Gastroesophageal sphincter (tissue), 3 donors: ENCODE measurements at regions not wholly inside any gene's neighbourhood (a gene's known extent, or its start where the extent isn't known, plus 50 kb on each side); places are given as distances from the start of the nearest gene placed in this dataset.
"Not testable (repeated sequence)": the region's sequence is repeated elsewhere in the genome, so short reads cannot be mapped to it uniquely, and the experiment has no call there.

ENCODE experiments used
- EP300 ChIP-seq: sonication (generic); formaldehyde crosslinking; IDR thresholded peaks from one replicate; pipeline ENCODE4 v1.6.1; 2017; ENCODE audit warnings: antibody characterized with exemption, mild to moderate bottlenecking
- POLR2A ChIP-seq, 2 donors: fragments of 450-650 bp; IDR thresholded peaks; one replicate each; pipeline ENCODE4 v1.6.1; 2017; ENCODE audit warnings: antibody characterized with exemption in 2 of 2, mild to moderate bottlenecking in 2 of 2, moderate library complexity in 1 of 2
- POLR2AphosphoS5 ChIP-seq: sonication (generic); formaldehyde crosslinking; IDR thresholded peaks from one replicate; pipeline ENCODE4 v1.6.1; 2017; ENCODE audit warnings: antibody characterized with exemption
- TF ChIP-seq, protein P1 (sequence below), 4 experiments: fragments of 200-600 bp in 2 of 4; fragments of 450-650 bp in 2 of 4; sonication (generic) in 1 of 4; IDR thresholded peaks; one replicate each; pipeline ENCODE4 v1.5.1; 2017 to 2019; ENCODE audit warnings: antibody characterized with exemption in 4 of 4, mild to moderate bottlenecking in 2 of 4, moderate library complexity in 2 of 4

GRCh38 chr6:74888741-74889140 is 317.1 kb downstream of the COL12A1 start:
- TF ChIP-seq, protein P1, sequence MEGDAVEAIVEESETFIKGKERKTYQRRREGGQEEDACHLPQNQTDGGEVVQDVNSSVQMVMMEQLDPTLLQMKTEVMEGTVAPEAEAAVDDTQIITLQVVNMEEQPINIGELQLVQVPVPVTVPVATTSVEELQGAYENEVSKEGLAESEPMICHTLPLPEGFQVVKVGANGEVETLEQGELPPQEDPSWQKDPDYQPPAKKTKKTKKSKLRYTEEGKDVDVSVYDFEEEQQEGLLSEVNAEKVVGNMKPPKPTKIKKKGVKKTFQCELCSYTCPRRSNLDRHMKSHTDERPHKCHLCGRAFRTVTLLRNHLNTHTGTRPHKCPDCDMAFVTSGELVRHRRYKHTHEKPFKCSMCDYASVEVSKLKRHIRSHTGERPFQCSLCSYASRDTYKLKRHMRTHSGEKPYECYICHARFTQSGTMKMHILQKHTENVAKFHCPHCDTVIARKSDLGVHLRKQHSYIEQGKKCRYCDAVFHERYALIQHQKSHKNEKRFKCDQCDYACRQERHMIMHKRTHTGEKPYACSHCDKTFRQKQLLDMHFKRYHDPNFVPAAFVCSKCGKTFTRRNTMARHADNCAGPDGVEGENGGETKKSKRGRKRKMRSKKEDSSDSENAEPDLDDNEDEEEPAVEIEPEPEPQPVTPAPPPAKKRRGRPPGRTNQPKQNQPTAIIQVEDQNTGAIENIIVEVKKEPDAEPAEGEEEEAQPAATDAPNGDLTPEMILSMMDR (IDR thresholded peaks at IDR 0.05): not testable (repeated sequence)
- not testable (repeated sequence) for TF ChIP-seq EP300; POLR2A (IDR thresholded peaks at IDR 0.05); POLR2AphosphoS5
